RWPE1 (cell line): ENCODE measurements at regions not wholly inside any gene's neighbourhood (a gene's known extent, or its start where the extent isn't known, plus 50 kb on each side); places are given as distances from the start of the nearest gene placed in this dataset.
"Not testable (repeated sequence)": the region's sequence is repeated elsewhere in the genome, so short reads cannot be mapped to it uniquely, and the experiment has no call there.

ENCODE experiments used
- CTCF ChIA-PET: fragments of 350-600 bp; sonication (Branson Sonifier 250); formaldehyde crosslinking; extraction: SDS; loops from one replicate; lab custom pipeline; 2021; lab: Yijun Ruan, JAX
- POLR2A ChIA-PET: fragments of 400-600 bp; formaldehyde crosslinking; extraction: SDS; loops from one replicate; lab custom pipeline; 2020; ENCODE audit warnings: antibody characterized with exemption; ENCODE audit not compliant: low non-redundant PET; lab: Yijun Ruan, JAX
- DNase-seq: peaks from one replicate; pipeline ENCODE4 v3.0.0; 2012; ENCODE audit warnings: low spot score
- H3K27ac ChIP-seq: fragments of 450-650 bp; 2 replicates; pipeline ENCODE4 v1.5.1; 2017
- TF ChIP-seq, protein P1 (sequence below): fragments of 450-650 bp; conservative IDR thresholded peaks from 2 replicates; pipeline ENCODE4 v1.5.1; 2017; ENCODE audit warnings: low read depth, mild to moderate bottlenecking

DNA sequence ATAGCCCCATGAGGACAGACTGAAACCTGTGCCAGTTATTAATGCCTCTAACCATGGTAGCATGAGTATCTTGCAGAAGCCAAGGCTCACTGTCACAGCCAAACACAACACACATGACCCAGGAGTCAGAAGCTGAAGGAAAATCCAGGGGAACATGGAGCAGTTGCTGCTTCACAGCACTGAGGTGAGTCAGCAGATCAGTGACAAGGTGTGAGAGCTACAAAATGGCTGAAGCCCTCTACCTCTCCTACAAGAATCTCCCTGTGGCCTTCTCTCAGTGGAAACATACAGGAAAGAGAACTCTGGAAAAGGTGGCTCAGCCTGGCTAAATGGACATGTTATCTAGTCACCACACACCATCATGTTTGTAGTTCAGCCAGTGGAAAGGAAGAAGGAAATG is 93.5 kb downstream of the NAB1 start:
- TF ChIP-seq, protein P1, sequence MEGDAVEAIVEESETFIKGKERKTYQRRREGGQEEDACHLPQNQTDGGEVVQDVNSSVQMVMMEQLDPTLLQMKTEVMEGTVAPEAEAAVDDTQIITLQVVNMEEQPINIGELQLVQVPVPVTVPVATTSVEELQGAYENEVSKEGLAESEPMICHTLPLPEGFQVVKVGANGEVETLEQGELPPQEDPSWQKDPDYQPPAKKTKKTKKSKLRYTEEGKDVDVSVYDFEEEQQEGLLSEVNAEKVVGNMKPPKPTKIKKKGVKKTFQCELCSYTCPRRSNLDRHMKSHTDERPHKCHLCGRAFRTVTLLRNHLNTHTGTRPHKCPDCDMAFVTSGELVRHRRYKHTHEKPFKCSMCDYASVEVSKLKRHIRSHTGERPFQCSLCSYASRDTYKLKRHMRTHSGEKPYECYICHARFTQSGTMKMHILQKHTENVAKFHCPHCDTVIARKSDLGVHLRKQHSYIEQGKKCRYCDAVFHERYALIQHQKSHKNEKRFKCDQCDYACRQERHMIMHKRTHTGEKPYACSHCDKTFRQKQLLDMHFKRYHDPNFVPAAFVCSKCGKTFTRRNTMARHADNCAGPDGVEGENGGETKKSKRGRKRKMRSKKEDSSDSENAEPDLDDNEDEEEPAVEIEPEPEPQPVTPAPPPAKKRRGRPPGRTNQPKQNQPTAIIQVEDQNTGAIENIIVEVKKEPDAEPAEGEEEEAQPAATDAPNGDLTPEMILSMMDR: no peak
- no peak overlapping the region for H3K27ac ChIP-seq
- ChIA-PET CTCF (no interaction called here), POLR2A (no interaction called here)
- DNase-seq: no peak

DNA sequence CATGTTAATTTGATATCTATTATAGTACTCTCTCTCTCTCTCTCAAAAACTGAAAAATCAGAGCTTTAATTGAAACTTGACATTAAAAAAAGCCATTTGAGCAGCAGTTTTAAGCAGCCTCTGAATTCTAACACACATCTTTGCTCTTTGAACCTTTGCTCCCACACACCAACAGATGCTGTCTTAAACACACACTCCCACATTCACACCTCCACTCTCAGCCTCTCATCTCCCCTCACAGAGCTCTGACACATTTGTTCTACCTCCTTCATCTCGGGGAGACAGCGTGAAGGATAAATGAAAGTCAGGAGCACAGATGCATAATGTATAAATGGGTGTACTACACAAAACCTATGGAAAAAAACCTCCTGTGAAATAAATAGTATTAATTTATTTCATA is 95.2 kb downstream of the NAB1 start:
- DNase-seq: no peak
- TF ChIP-seq, protein P1: no peak
- H3K27ac ChIP-seq: no peak overlapping the region
- ChIA-PET CTCF (interaction anchor here (0.6 kb wide), 1 partner anchor 276 kb away, joined by 3 read pairs; no protein-coding TSS in a partner anchor), POLR2A (no interaction called here)

DNA sequence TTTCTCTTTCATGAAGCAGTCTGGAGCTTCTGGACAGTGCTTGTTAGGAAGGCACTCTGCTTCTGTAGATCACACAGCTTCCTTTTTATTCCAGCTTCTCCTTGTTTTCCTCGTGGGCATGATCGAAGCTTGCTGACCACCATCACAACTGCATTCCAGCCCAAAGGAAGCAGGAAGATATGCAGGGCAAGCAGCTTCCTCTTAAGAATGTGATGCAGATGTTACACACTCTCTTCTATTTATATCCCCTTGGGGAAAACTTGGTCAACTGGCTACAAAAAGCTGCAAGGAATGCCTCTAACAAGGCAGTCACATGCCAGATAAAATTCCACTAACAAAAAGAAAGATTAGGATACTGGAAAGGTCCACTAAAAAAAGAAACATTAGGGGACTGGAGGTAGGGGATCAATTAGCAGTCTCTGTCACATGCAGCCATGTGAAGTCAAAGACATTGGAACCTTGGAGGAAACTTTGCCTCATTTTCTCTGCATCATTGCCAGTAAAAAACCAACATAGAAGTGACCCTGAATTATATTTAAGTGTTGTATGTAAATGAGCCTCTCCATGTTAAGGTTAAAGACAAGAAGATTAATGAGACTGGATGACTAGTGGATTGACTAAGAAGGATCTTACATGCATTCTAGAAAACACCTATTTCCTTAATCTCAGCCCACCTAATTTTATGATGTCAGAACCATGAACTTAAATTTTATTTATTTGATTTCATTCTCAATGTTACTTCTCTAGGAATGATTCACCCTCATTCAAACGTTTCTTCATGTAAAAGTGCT is 98.3 kb downstream of the NAB1 start:
- POLR2A ChIA-PET: no interaction called here
- TF ChIP-seq, protein P1: no peak
- CTCF ChIA-PET: no interaction called here
- no peak overlapping the region for H3K27ac ChIP-seq
- DNase-seq: no peak

DNA sequence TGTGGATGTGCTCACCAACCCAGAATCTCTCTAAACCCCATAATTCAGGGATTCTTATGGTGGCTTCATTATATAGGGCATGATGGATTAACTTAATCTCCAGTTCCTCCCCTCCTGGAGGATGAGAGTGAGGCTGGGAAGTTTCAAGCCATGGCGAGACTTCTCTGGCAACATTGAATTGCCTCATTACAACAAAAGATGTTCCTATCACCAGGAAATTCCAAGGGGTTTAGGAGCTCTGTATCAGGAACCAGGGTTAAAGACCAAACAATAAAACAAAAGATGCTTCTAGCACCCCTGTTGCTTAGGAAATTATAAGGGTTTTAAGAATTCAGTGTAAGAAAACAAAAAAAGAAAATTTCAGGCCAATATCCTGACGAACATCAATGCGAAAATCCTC is 100.1 kb downstream of the NAB1 start:
- TF ChIP-seq, protein P1: no peak
- no peak overlapping the region for H3K27ac ChIP-seq
- CTCF ChIA-PET: no interaction called here

DNA sequence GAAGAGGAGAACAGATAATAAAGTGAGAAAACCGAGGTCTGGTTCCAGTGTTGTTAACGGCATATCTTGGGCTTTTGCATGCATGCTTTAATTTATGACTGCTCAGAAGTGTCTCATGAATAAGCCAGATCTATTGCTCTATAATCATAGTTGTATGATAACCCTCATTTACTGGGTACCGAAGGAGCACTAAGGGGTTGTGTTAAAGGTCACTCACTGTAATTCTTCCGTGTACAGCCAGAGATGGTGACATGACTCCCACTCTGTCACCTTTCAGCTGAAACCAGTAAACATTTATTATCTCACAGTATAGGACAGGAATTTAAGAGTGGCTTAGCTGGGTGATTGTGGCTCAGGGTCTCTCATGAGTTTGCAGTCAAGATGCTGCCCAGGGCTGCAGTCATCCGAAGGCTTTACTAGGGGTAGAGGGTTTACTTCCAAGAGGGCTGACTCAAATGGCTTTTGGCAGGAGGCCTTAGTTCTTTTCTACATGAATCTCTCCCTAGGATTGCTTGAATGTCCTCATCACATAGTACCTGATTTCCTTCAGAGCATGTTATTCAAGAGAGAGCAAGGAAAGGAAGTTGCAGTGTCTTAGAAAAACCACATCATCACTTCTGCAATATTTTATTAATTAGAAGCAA is 107.0 kb downstream of the NAB1 start:
- no peak for DNase-seq
- TF ChIP-seq, protein P1: no peak
- ChIA-PET CTCF (no interaction called here), POLR2A (no interaction called here)
- no peak overlapping the region for H3K27ac ChIP-seq

More for the DNA sequence above, 100.1 kb downstream of the NAB1 start:
- DNase-seq: no peak
- POLR2A ChIA-PET: no interaction called here

DNA sequence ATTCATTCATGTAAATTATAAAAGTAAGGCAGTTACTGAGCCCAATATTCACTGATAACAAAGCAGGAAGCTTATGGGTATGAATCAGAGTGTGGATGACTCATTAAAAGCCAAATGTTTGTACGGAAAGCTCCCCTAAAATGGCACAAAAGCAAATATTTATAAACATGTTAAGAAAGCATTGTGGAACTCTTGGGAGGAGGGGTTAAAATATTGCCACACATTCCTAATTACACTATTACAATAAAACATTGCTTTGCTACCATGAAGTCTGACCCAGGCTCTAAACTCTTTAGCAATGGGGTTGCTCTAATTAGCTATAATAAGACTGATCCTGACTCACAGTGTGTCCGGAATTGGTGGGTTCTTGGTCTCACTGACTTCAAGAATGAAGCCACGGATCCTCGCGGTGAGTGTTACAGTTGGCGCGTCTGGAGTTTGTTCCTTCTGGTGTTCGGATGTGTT is 110.9 kb downstream of the NAB1 start:
- ChIA-PET POLR2A (no interaction called here), CTCF (interaction anchor here (0.5 to 0.6 kb wide), 2 partner anchors 41 to 48 kb away, joined by 3 to 5 read pairs; no protein-coding TSS in a partner anchor)
- DNase-seq: peak; percentile 83
- TF ChIP-seq, protein P1: no peak
- peak overlapping the region; percentile 62 for H3K27ac ChIP-seq

DNA sequence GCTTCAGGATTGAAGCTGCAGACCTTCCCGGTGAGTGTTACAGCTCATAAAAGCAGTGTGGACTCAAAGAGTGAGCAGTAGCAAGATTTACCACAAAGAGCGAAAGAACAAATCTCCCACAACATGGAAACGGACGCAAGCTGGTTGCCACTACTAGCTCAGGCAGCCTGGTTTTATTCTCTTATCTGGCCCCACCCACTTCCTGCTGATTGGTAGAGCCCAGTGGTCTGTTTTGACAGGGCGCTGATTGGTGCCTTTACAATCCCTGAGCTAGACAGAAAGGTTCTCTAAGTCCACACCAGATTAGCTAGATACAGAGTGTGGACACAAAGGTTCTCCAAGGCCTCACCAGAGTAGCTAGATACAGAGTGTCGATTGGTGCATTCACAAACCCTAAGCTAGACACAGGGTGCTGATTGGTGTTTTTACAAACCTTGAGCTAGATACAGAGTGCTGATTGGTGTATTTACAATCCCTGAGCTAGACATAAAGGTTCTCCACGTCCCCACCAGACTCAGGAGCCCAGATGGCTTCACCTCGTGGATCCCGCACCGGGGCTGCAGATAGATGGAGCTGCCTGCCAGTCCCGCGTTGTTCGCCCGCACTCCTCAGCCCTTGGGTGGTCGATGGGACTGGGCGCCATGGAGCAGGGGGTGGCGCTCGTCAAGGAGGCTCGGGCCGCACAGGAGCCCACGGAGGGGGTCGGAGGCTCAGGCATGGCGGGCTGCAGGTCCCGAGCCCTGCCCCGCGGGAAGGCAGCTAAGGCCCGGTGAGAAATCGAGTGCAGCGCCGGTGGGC is 111.7 kb downstream of the NAB1 start:
- CTCF ChIA-PET, POLR2A ChIA-PET, DNase-seq: not testable (repeated sequence)
- peak overlapping the region; percentile 62 for H3K27ac ChIP-seq

DNA sequence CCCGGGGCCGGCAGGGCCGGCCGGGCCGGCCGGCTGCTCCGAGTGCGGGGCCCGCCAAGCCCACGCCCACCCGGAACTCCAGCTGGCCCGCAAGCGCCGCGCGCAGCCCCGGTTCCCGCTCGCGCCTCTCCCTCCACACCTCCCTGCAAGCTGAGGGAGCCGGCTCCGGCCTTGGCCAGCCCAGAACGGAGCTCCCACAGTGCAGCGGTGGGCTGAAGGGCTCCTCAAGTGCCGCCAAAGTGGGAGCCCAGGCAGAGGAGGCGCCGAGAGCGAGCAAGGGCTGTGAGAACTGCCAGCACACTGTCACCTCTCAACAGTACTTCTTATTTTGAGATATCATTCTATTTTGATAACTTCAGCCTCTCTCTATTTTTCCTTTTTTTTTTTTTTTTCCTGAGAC is 112.3 kb downstream of the NAB1 start:
- CTCF ChIA-PET, H3K27ac ChIP-seq, POLR2A ChIA-PET, DNase-seq: not testable (repeated sequence)
